Hepatocyte (in vitro differentiated cells): ENCODE measurements at regions not wholly inside any gene's neighbourhood (a gene's known extent, or its start where the extent isn't known, plus 50 kb on each side); places are given as distances from the start of the nearest gene placed in this dataset.

ENCODE experiments used
- CTCF ChIP-seq: fragments of 200-600 bp; sonication (generic); IDR thresholded peaks from 2 replicates; pipeline ENCODE4 v1.5.1; 2016; ENCODE audit warnings: antibody characterized with exemption, mild to moderate bottlenecking; ENCODE audit not compliant: poor library complexity
- EZH2 ChIP-seq: fragments of 200-600 bp; sonication (generic); IDR thresholded peaks from 2 replicates; pipeline ENCODE4 v1.6.1; 2016; ENCODE audit warnings: antibody characterized with exemption, mild to moderate bottlenecking, borderline replicate concordance
- EZH2phosphoT487 ChIP-seq: fragments of 200-600 bp; sonication (generic); IDR thresholded peaks from one replicate; pipeline ENCODE4 v1.6.1; 2018; ENCODE audit warnings: antibody characterized with exemption, mild to moderate bottlenecking, low read depth, moderate library complexity; ENCODE audit not compliant: unreplicated experiment, severe bottlenecking

- TF ChIP-seq EZH2 (no peak), CTCF (no peak), EZH2phosphoT487 (no peak)
Measured at GRCh38 chr5:100402071-100402470, 133.1 kb upstream of the FAM174A start.
